Loucy (cell line): ENCODE measurements at regions not wholly inside any gene's neighbourhood (a gene's known extent, or its start where the extent isn't known, plus 50 kb on each side); places are given as distances from the start of the nearest gene placed in this dataset.

ENCODE experiments used
- H2AFZ ChIP-seq: fragments of 200-600 bp; sonication (generic); 2 replicates; pipeline ENCODE4 v1.6.0; 2016; ENCODE audit warnings: antibody characterized with exemption, mild to moderate bottlenecking, low read length, moderate library complexity
- H3F3A ChIP-seq: fragments of 200-600 bp; 2 replicates; pipeline ENCODE4 v1.6.0; 2016; ENCODE audit warnings: antibody characterized with exemption, low read depth, mild to moderate bottlenecking
- H3K27me3 ChIP-seq: fragments of 200-600 bp; sonication (generic); 2 replicates; pipeline ENCODE4 v1.6.1; 2014; ENCODE audit warnings: low read length, mild to moderate bottlenecking; ENCODE audit not compliant: insufficient read depth, poor library complexity, severe bottlenecking
- H3K36me3 ChIP-seq: fragments of 200-600 bp; sonication (generic); 2 replicates; pipeline ENCODE4 v1.6.1; 2016; ENCODE audit warnings: low read length; ENCODE audit not compliant: insufficient read depth
- H3K4me1 ChIP-seq: fragments of 200-600 bp; sonication (generic); 2 replicates; pipeline ENCODE4 v1.5.1; 2014; ENCODE audit warnings: low read length, mild to moderate bottlenecking; ENCODE audit not compliant: insufficient read depth, poor library complexity, severe bottlenecking
- H3K4me2 ChIP-seq: fragments of 200-600 bp; sonication (generic); 2 replicates; pipeline ENCODE4 v1.6.0; 2014; ENCODE audit warnings: antibody characterized with exemption, low read length, low read depth, mild to moderate bottlenecking; ENCODE audit not compliant: poor library complexity, severe bottlenecking
- H3K4me3 ChIP-seq: fragments of 200-600 bp; sonication (generic); 2 replicates; pipeline ENCODE4 v1.5.1; 2014; ENCODE audit warnings: low read length, mild to moderate bottlenecking, mixed read lengths; ENCODE audit not compliant: poor library complexity, severe bottlenecking
- H3K79me2 ChIP-seq: fragments of 200-600 bp; sonication (generic); 2 replicates; pipeline ENCODE4 v1.6.1; 2014; ENCODE audit warnings: low read length; ENCODE audit not compliant: insufficient read depth
- H3K9ac ChIP-seq: fragments of 200-600 bp; sonication (generic); 2 replicates; pipeline ENCODE4 v1.6.0; 2014; ENCODE audit warnings: mild to moderate bottlenecking, low read depth, low read length, moderate library complexity; ENCODE audit not compliant: poor library complexity, severe bottlenecking
- H3K9me2 ChIP-seq: fragments of 200-600 bp; sonication (generic); replicated peaks from 2 replicates; pipeline ENCODE4 v1.6.1; 2016; ENCODE audit warnings: low read depth, low read length, mixed read lengths
- H3K9me3 ChIP-seq: fragments of 200-600 bp; sonication (generic); 2 replicates; pipeline ENCODE4 v1.6.1; 2014; ENCODE audit warnings: mild to moderate bottlenecking, antibody characterized with exemption, low read length, low read depth; ENCODE audit not compliant: insufficient read depth
- H4K20me1 ChIP-seq: fragments of 200-600 bp; sonication (generic); 2 replicates; pipeline ENCODE4 v1.6.0; 2014; ENCODE audit warnings: antibody characterized with exemption, low read length, mild to moderate bottlenecking; ENCODE audit not compliant: insufficient read depth, poor library complexity, severe bottlenecking
- CTCF ChIP-seq: fragments of 200-600 bp; sonication (generic); conservative IDR thresholded peaks from 2 replicates; pipeline ENCODE4 v1.5.1; 2014; ENCODE audit warnings: mild to moderate bottlenecking, antibody characterized with exemption, low read length
- EZH2phosphoT487 ChIP-seq: fragments of 200-600 bp; IDR thresholded peaks from 2 replicates; pipeline ENCODE4 v1.6.1; 2018; ENCODE audit warnings: antibody characterized with exemption, mild to moderate bottlenecking, moderate library complexity, borderline replicate concordance

DNA sequence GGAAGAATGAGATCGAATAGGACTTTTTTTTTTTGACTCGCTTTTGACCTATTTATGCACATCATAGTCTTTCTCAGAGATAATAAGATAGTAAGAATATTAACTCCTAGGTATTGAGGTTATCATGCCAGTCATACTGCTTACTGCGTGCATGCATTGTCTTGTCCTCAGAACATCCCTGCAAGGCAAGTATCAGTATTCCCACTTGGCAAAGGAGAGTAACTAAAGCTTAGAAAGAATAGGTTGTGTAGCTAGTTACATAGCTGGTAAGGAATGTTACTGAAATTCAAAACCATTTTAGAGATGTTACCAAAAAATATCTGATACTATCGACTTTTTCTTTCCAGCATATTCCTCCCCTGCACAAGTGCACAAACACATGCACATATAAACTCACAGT, 296.1 kb upstream of the CLINT1 start:
- TF ChIP-seq CTCF (no peak), EZH2phosphoT487 (no peak)
- Histone ChIP-seq H3K4me3 (no peak overlapping the region), H3K9me2 (no peaks in the 10 kb centered on the region), H3K9ac (no peak overlapping the region), H3K9me3 (no peaks in the 10 kb centered on the region), H2AFZ (no peak overlapping the region), H4K20me1 (no peaks in the 10 kb centered on the region), H3K79me2 (no peaks in the 10 kb centered on the region), H3K27me3 (no peaks in the 10 kb centered on the region), H3K4me1 (no peaks in the 10 kb centered on the region), H3K4me2 (no peak overlapping the region), H3K36me3 (no peaks in the 10 kb centered on the region), H3F3A (no peaks in the 10 kb centered on the region)

DNA sequence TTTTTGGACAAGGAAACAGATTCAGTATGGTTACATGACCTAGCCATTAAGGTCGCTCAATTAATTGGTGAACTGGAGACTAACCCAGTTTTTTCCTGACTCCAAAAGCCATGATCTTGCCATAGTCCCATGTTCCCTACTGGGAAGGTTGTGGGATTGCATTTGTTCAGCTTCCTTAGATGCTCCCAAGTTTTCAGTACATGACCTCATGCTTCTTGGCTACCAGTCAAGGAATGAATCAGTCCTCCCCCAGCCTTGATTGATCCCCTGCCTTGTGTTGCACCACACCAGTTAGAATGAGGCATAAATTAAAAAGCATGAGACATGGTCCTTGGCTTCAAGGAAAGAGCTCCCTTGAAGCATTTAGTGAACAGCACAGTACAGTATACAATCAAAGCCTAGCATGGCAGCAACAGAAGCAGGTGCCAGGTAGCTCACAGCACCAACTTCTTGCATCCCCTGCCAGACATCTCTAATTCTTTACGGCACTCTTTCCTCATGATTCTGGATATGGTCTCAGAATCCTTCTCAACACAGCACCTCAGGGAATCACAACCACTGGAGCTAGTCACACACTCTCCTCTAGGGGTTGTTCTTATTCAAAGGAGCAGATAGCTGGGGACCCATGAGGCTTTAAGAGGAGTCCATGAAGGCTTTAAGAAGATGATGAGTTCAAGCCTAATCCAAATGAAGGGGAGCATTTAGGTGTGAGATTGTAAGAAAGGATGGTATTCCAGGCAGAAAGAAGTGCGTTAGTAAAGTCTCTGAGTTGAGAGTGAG, 295.5 kb upstream of the CLINT1 start:
- H3K79me2 ChIP-seq: no peaks in the 10 kb centered on the region
- H3K4me1 ChIP-seq: no peaks in the 10 kb centered on the region
- H3K4me2 ChIP-seq: no peak overlapping the region
- H2AFZ ChIP-seq: no peak overlapping the region
- no peaks in the 10 kb centered on the region for H3K9me2 ChIP-seq
- TF ChIP-seq CTCF (no peak), EZH2phosphoT487 (no peak)
- no peaks in the 10 kb centered on the region for H3F3A ChIP-seq
- H3K9me3 ChIP-seq: no peaks in the 10 kb centered on the region
- no peaks in the 10 kb centered on the region for H4K20me1 ChIP-seq
- H3K4me3 ChIP-seq: no peak overlapping the region
- no peaks in the 10 kb centered on the region for H3K27me3 ChIP-seq
- no peak overlapping the region for H3K9ac ChIP-seq
- no peaks in the 10 kb centered on the region for H3K36me3 ChIP-seq

DNA sequence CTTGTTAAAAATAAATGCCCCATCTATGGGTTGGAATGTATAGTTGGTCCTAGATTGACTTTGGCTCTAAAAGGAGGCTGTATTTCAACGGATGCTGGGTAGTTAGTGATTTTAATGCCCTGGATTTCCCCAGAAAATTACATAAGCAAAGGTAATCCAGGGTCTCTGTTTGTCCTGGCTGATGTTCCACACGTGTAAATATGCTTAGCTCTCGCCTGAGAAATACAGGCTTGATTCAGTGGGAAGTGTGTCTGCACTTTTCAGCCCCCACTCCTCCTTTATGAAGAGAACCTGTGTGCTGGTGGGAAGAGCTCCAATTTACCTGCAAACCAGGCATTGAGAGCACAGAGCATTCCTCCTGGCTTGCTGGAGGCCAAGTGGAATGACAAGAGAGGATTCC, 294.6 kb upstream of the CLINT1 start:
- no peaks in the 10 kb centered on the region for H3K9me3 ChIP-seq
- H3K4me2 ChIP-seq: no peak overlapping the region
- H3K4me3 ChIP-seq: no peak overlapping the region
- H3K27me3 ChIP-seq: no peaks in the 10 kb centered on the region
- TF ChIP-seq EZH2phosphoT487 (no peak), CTCF (no peak)
- H3K36me3 ChIP-seq: no peaks in the 10 kb centered on the region
- no peaks in the 10 kb centered on the region for H3K79me2 ChIP-seq
- no peaks in the 10 kb centered on the region for H3F3A ChIP-seq
- H3K4me1 ChIP-seq: no peaks in the 10 kb centered on the region
- H3K9me2 ChIP-seq: no peaks in the 10 kb centered on the region
- no peak overlapping the region for H3K9ac ChIP-seq
- H2AFZ ChIP-seq: no peak overlapping the region
- H4K20me1 ChIP-seq: no peaks in the 10 kb centered on the region
